GM23338 (cell line): ENCODE measurements at regions not wholly inside any gene's neighbourhood (a gene's known extent, or its start where the extent isn't known, plus 50 kb on each side); places are given as distances from the start of the nearest gene placed in this dataset.

Source experiments
- ATAC-seq: fragments of 200-7000 bp; cut with Tn5 transposase; 3 replicates; pipeline ENCODE4 v1.9.1; 2020
- DNase-seq: peaks from one replicate; pipeline ENCODE4 v3.0.0-alpha.2; 2015; ENCODE audit warnings: low spot score
- H2AFZ ChIP-seq: fragments of 200-600 bp; sonication (generic); 2 replicates; pipeline ENCODE4 v1.8.0; 2016; ENCODE audit warnings: antibody characterized with exemption, mild to moderate bottlenecking, moderate library complexity
- H3F3A ChIP-seq: fragments of 200-600 bp; sonication (generic); replicated peaks from 2 replicates; pipeline ENCODE4 v1.8.0; 2017; ENCODE audit warnings: antibody characterized with exemption, mixed run types, low read depth
- H3K27ac ChIP-seq: fragments of 200-600 bp; sonication (generic); 2 replicates; pipeline ENCODE4 v1.6.1; 2016; ENCODE audit warnings: low read depth
- H3K27me3 ChIP-seq: fragments of 200-600 bp; sonication (generic); 2 replicates; pipeline ENCODE4 v1.8.0; 2016; ENCODE audit warnings: mild to moderate bottlenecking, mixed run types, moderate library complexity; ENCODE audit not compliant: insufficient read depth
- H3K36me3 ChIP-seq: fragments of 200-600 bp; sonication (generic); 2 replicates; pipeline ENCODE4 v1.8.0; 2016; ENCODE audit warnings: mild to moderate bottlenecking; ENCODE audit not compliant: insufficient read depth
- H3K4me1 ChIP-seq: fragments of 200-600 bp; sonication (generic); 2 replicates; pipeline ENCODE4 v1.8.0; 2016; ENCODE audit warnings: mild to moderate bottlenecking, moderate library complexity; ENCODE audit not compliant: insufficient read depth
- H3K4me2 ChIP-seq: fragments of 200-600 bp; sonication (generic); 2 replicates; pipeline ENCODE4 v1.7.1; 2017; ENCODE audit warnings: mixed run types
- H3K4me3 ChIP-seq: fragments of 200-600 bp; sonication (generic); 2 replicates; pipeline ENCODE4 v1.6.1; 2016; ENCODE audit warnings: mixed run types
- H3K79me2 ChIP-seq: fragments of 200-600 bp; sonication (generic); replicated peaks from 2 replicates; pipeline ENCODE4 v1.8.0; 2017; ENCODE audit warnings: mild to moderate bottlenecking; ENCODE audit not compliant: insufficient read depth
- H3K9me2 ChIP-seq: fragments of 200-600 bp; sonication (generic); 2 replicates; pipeline ENCODE4 v1.8.0; 2017; ENCODE audit not compliant: insufficient read depth
- H4K20me1 ChIP-seq: fragments of 200-600 bp; sonication (generic); replicated peaks from 2 replicates; pipeline ENCODE4 v1.8.0; 2017; ENCODE audit warnings: mild to moderate bottlenecking; ENCODE audit not compliant: insufficient read depth
- H3K27ac Mint-ChIP-seq: 2 replicates; pipeline ENCODE4 v1.8.0; 2020; ENCODE audit warnings: inconsistent platforms, mild to moderate bottlenecking, moderate library complexity, mixed read lengths
- H3K27me3 Mint-ChIP-seq: 3 replicates; pipeline ENCODE4 v1.8.0; 2022; ENCODE audit warnings: low read depth, mild to moderate bottlenecking, moderate library complexity, mixed read lengths, inconsistent platforms; ENCODE audit not compliant: insufficient read depth, poor library complexity
- H3K36me3 Mint-ChIP-seq: 3 replicates; pipeline ENCODE4 v1.8.0; 2021; ENCODE audit warnings: low read depth, mild to moderate bottlenecking, inconsistent platforms, moderate library complexity, mixed read lengths
- H3K4me1 Mint-ChIP-seq: 3 replicates; pipeline ENCODE4 v1.8.0; 2020; ENCODE audit warnings: mild to moderate bottlenecking, inconsistent platforms, mixed read lengths
- H3K4me3 Mint-ChIP-seq: 3 replicates; pipeline ENCODE4 v1.8.0; 2021; ENCODE audit warnings: moderate library complexity, mild to moderate bottlenecking, inconsistent platforms, mixed read lengths
- H3K9me3 Mint-ChIP-seq: 3 replicates; pipeline ENCODE4 v1.8.0; 2020; ENCODE audit warnings: moderate library complexity, mild to moderate bottlenecking, inconsistent platforms, mixed read lengths
- CREB1 ChIP-seq: fragments of 250-450 bp; sonication (Bioruptor Pico); IDR thresholded peaks from 2 replicates; pipeline ENCODE4 v1.5.0; 2020; ENCODE audit warnings: low read depth, mild to moderate bottlenecking, moderate library complexity
- CTCF ChIP-seq, 2 experiments: fragments of 200-600 bp in 1 of 2; sonication (generic) in 1 of 2; conservative IDR thresholded peaks; 2 replicates each; pipeline versions ENCODE4 v1.5.1 to v1.6.1; 2016 to 2017; ENCODE audit warnings: antibody characterized with exemption in 2 of 2, low read depth in 2 of 2, mild to moderate bottlenecking in 2 of 2, moderate library complexity in 1 of 2
- ETS1 ChIP-seq: IDR thresholded peaks from 2 replicates; pipeline ENCODE4 v1.6.1; 2016; ENCODE audit warnings: antibody characterized with exemption
- EZH2 ChIP-seq: fragments of 200-600 bp; sonication (generic); IDR thresholded peaks from one replicate; pipeline ENCODE4 v1.8.0; 2017; ENCODE audit warnings: antibody characterized with exemption, mild to moderate bottlenecking, low read depth; ENCODE audit not compliant: unreplicated experiment
- EZH2phosphoT487 ChIP-seq: fragments of 200-600 bp; sonication (generic); IDR thresholded peaks from one replicate; pipeline ENCODE4 v1.8.1; 2018; ENCODE audit warnings: antibody characterized with exemption; ENCODE audit not compliant: unreplicated experiment
- JUNB ChIP-seq: IDR thresholded peaks from one replicate; pipeline ENCODE4 v1.6.1; 2016; ENCODE audit warnings: antibody characterized with exemption; ENCODE audit not compliant: unreplicated experiment
- NANOG ChIP-seq: IDR thresholded peaks from 2 replicates; pipeline ENCODE4 v1.6.1; 2016; ENCODE audit warnings: antibody characterized with exemption, borderline replicate concordance
- ZNF331 ChIP-seq: fragments of 250-450 bp; sonication (Bioruptor Pico); IDR thresholded peaks from 2 replicates; pipeline ENCODE4 v1.5.0; 2020; ENCODE audit warnings: low read depth, mild to moderate bottlenecking, moderate library complexity
- ZNF462 ChIP-seq: fragments of 250-450 bp; sonication (Bioruptor Pico); IDR thresholded peaks from 2 replicates; pipeline ENCODE4 v1.5.0; 2020; ENCODE audit warnings: mild to moderate bottlenecking, moderate library complexity
- TF ChIP-seq, protein P1 (sequence below): IDR thresholded peaks from one replicate; pipeline ENCODE4 v1.6.1; 2018; ENCODE audit warnings: antibody characterized with exemption; ENCODE audit not compliant: unreplicated experiment

DNA sequence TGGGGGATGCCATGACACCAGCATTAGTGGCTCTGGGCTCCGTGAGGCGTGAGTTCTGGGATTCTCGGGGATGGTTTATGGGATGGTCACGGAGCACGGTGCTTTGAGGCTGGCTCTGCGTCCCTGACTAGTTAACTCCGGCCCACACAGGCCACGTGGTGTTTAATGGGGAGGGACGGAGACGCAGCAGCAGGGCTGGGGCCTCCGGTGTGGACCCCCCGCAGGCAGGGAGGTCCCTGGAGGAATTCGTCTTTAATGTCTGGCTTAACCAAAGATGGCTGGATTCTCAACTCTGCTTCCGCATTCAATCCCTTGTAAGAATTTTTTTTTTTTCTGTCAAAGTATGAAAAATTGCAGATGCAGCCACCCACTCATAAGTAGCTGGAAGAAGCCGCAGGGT is 86.4 kb upstream of the RFLNA start:
- Histone ChIP-seq H3K4me1 (no peaks in the 10 kb centered on the region; the same call in 1 of the 2 replicates), H2AFZ (peak overlapping the region; percentile 56; the same call in 1 of the 2 replicates), H3K79me2 (no peaks in the 10 kb centered on the region), H3K4me3 (no peak overlapping the region), H3K4me2 (no peak overlapping the region), H3K9me2 (no peaks in the 10 kb centered on the region; the same call in 1 of the 2 replicates), H3K27me3 (no peaks in the 10 kb centered on the region), H3K27ac (no peak overlapping the region), H3F3A (no peaks in the 10 kb centered on the region), H4K20me1 (no peaks in the 10 kb centered on the region), H3K36me3 (0 out of 2 replicates have a peak, but pooled peaks cover 6% of the 10 kb centered on the region)
- DNase-seq (no peak), ATAC-seq (no peak)
- Mint-ChIP-seq H3K27me3 (peaks cover 2% of the 10 kb centered on the region), H3K36me3 (peaks cover 9% of the 10 kb centered on the region; the same call in 2 of the 3 replicates), H3K27ac (no peak overlapping the region), H3K4me3 (no peak overlapping the region), H3K4me1 (peaks cover 4% of the 10 kb centered on the region; the same call in 2 of the 3 replicates), H3K9me3 (peaks cover 21% of the 10 kb centered on the region)
- no peak for TF ChIP-seq NANOG
- no peak for TF ChIP-seq EZH2
- no peak for TF ChIP-seq JUNB
- no peak for TF ChIP-seq ZNF331
- no peak for TF ChIP-seq ZNF462 (CRISPR knock-in tag)
- no peak for TF ChIP-seq ETS1
- TF ChIP-seq, protein P1, sequence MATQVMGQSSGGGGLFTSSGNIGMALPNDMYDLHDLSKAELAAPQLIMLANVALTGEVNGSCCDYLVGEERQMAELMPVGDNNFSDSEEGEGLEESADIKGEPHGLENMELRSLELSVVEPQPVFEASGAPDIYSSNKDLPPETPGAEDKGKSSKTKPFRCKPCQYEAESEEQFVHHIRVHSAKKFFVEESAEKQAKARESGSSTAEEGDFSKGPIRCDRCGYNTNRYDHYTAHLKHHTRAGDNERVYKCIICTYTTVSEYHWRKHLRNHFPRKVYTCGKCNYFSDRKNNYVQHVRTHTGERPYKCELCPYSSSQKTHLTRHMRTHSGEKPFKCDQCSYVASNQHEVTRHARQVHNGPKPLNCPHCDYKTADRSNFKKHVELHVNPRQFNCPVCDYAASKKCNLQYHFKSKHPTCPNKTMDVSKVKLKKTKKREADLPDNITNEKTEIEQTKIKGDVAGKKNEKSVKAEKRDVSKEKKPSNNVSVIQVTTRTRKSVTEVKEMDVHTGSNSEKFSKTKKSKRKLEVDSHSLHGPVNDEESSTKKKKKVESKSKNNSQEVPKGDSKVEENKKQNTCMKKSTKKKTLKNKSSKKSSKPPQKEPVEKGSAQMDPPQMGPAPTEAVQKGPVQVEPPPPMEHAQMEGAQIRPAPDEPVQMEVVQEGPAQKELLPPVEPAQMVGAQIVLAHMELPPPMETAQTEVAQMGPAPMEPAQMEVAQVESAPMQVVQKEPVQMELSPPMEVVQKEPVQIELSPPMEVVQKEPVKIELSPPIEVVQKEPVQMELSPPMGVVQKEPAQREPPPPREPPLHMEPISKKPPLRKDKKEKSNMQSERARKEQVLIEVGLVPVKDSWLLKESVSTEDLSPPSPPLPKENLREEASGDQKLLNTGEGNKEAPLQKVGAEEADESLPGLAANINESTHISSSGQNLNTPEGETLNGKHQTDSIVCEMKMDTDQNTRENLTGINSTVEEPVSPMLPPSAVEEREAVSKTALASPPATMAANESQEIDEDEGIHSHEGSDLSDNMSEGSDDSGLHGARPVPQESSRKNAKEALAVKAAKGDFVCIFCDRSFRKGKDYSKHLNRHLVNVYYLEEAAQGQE, result no peak
- TF ChIP-seq CTCF (conservative IDR thresholded peaks at IDR 0.05; ENCODE audit: low read depth in 2 of 2), result no peak
- TF ChIP-seq CREB1 (CRISPR knock-in tag), result no peak
- TF ChIP-seq EZH2phosphoT487, result no peak
